CD14-positive monocyte (primary cell): ENCODE measurements at regions not wholly inside any gene's neighbourhood (a gene's known extent, or its start where the extent isn't known, plus 50 kb on each side); places are given as distances from the start of the nearest gene placed in this dataset.

Source experiments
- DNase-seq, 3 donors: peaks; one replicate each; pipeline ENCODE4 v3.0.0-alpha.2; 2011 to 2022
- H2AFZ ChIP-seq: 2 replicates; pipeline ENCODE4 v1.6.0; 2012; ENCODE audit warnings: mild to moderate bottlenecking, low read depth, low read length, inconsistent platforms; ENCODE audit not compliant: insufficient read depth, poor library complexity, severe bottlenecking
- H3K27ac ChIP-seq, 2 donors: 1 replicate in 1 of 2; 2 replicates in 1 of 2; pipeline ENCODE4 v1.5.1; 2012 to 2013; ENCODE audit warnings: low read length in 2 of 2, control low read depth in 1 of 2, inconsistent platforms in 1 of 2, low read depth in 1 of 2, mild to moderate bottlenecking in 1 of 2
- H3K27me3 ChIP-seq, 2 donors: one replicate each; pipeline versions ENCODE4 v1.6.0 to v1.6.1; 2011 to 2013; ENCODE audit warnings: low read length in 2 of 2; ENCODE audit not compliant: control insufficient read depth in 2 of 2, insufficient read depth in 2 of 2
- H3K36me3 ChIP-seq, 2 donors: replicated peaks in 1 of 2; 1 replicate in 1 of 2; 2 replicates in 1 of 2; pipeline versions ENCODE4 v1.5.1 to v1.6.1; 2012 to 2013; ENCODE audit warnings: low read length in 2 of 2, control low read depth in 1 of 2, inconsistent platforms in 1 of 2, mild to moderate bottlenecking in 1 of 2; ENCODE audit not compliant: insufficient read depth in 2 of 2, control insufficient read depth in 1 of 2
- H3K4me1 ChIP-seq, 2 donors: 1 replicate in 1 of 2; 2 replicates in 1 of 2; pipeline versions ENCODE4 v1.5.1 to v1.6.1; 2012 to 2013; ENCODE audit warnings: low read length in 2 of 2, control low read depth in 1 of 2, inconsistent platforms in 1 of 2, mild to moderate bottlenecking in 1 of 2, moderate library complexity in 1 of 2; ENCODE audit not compliant: insufficient read depth in 2 of 2, control insufficient read depth in 1 of 2
- H3K4me2 ChIP-seq: replicated peaks from 2 replicates; pipeline ENCODE3; 2012; ENCODE audit warnings: low read length, moderate library complexity, mild to moderate bottlenecking; ENCODE audit not compliant: poor library complexity, severe bottlenecking; ENCODE audit errors: extremely low read depth
- H3K4me3 ChIP-seq, 3 experiments: fragments of 200-600 bp in 1 of 3; sonication (generic) in 1 of 3; replicated peaks in 1 of 3; 1 replicate in 2 of 3; 2 replicates in 1 of 3; pipeline ENCODE4 v1.5.1; 2011 to 2013; ENCODE audit warnings: low read length in 3 of 3, mild to moderate bottlenecking in 3 of 3, control low read depth in 2 of 3, low read depth in 2 of 3, inconsistent platforms in 1 of 3, moderate library complexity in 1 of 3
- H3K79me2 ChIP-seq: 2 replicates; pipeline ENCODE4 v1.6.0; 2012; ENCODE audit warnings: mild to moderate bottlenecking, control low read depth, inconsistent platforms, low read length, moderate library complexity; ENCODE audit not compliant: insufficient read depth
- H3K9ac ChIP-seq: 2 replicates; pipeline ENCODE4 v1.6.0; 2017; ENCODE audit warnings: low read length, mild to moderate bottlenecking; ENCODE audit not compliant: insufficient read depth, poor library complexity, severe bottlenecking
- H3K9me3 ChIP-seq, 2 donors: replicated peaks in 1 of 2; 1 replicate in 1 of 2; 2 replicates in 1 of 2; pipeline versions ENCODE4 v1.5.1 to v1.6.1; 2012 to 2013; ENCODE audit warnings: low read length in 2 of 2, control low read depth in 1 of 2; ENCODE audit not compliant: control insufficient read depth in 1 of 2, insufficient read depth in 1 of 2
- H4K20me1 ChIP-seq: 2 replicates; pipeline ENCODE4 v1.6.0; 2012; ENCODE audit warnings: mild to moderate bottlenecking, low read length, control low read depth, moderate library complexity; ENCODE audit not compliant: insufficient read depth
- H3K27ac Mint-ChIP-seq, 7 donors: one replicate each; pipeline ENCODE4 v1.8.0; 2020; ENCODE audit warnings: mild to moderate bottlenecking in 7 of 7, mixed read lengths in 7 of 7, moderate library complexity in 6 of 7, inconsistent platforms in 2 of 7
- H3K27me3 Mint-ChIP-seq, 3 donors: one replicate each; pipeline ENCODE4 v1.8.0; 2021 to 2022; ENCODE audit warnings: low read depth in 3 of 3, mild to moderate bottlenecking in 3 of 3, mixed read lengths in 3 of 3, moderate library complexity in 3 of 3, inconsistent platforms in 1 of 3
- H3K36me3 Mint-ChIP-seq, 2 donors: one replicate each; pipeline ENCODE4 v1.8.0; 2020; ENCODE audit warnings: mixed read lengths in 2 of 2, inconsistent platforms in 1 of 2, mild to moderate bottlenecking in 1 of 2
- H3K4me1 Mint-ChIP-seq: one replicate; pipeline ENCODE4 v1.8.0; 2020; ENCODE audit warnings: mild to moderate bottlenecking, mixed read lengths
- H3K4me3 Mint-ChIP-seq, 2 donors: one replicate each; pipeline ENCODE4 v1.8.0; 2020; ENCODE audit warnings: mild to moderate bottlenecking in 2 of 2, mixed read lengths in 2 of 2, moderate library complexity in 1 of 2
- H3K9me3 Mint-ChIP-seq, 7 donors: one replicate each; pipeline ENCODE4 v1.8.0; 2020 to 2022; ENCODE audit warnings: mixed read lengths in 7 of 7, mild to moderate bottlenecking in 6 of 7, moderate library complexity in 6 of 7, inconsistent platforms in 2 of 7
- CTCF ChIP-seq: fragments of 200-600 bp; IDR thresholded peaks from one replicate; pipeline ENCODE4 v1.8.0; 2022; ENCODE audit warnings: antibody characterized with exemption, mild to moderate bottlenecking
- WGBS: methylation state at CpG from one replicate; pipeline ENCODE4 v1.1.5; 2013; ENCODE audit warnings: missing lambda C conversion rate; ENCODE audit not compliant: insufficient coverage; 5-methylcytosine and 5-hydroxymethylcytosine counted together
- intact Hi-C, 2 donors: fragments of 100-400 bp; cut with micrococcal nuclease; formaldehyde crosslinking; loops; one replicate each; pipeline versions ENCODE4 v1.15.0 to v1.15.1; 2023

GRCh38 chr1:90381598-90381997, 335.5 kb downstream of the BARHL2 start:
- H3K36me3 Mint-ChIP-seq: no peaks in the 10 kb centered on the region
- no CpG with 5 or more reads among the region's 4 CpGs for WGBS
- Histone ChIP-seq H4K20me1 (no peaks in the 10 kb centered on the region), H3K4me3 (no peak overlapping the region), H3K9ac (no peak overlapping the region), H3K9me3 (no peaks in the 10 kb centered on the region), H3K4me2 (no peak overlapping the region), H3K79me2 (no peaks in the 10 kb centered on the region), H3K4me1 (no peaks in the 10 kb centered on the region), H2AFZ (no peak overlapping the region), H3K27me3 (no peaks in the 10 kb centered on the region), H3K27ac (no peak overlapping the region), H3K36me3 (no peaks in the 10 kb centered on the region)
- peaks cover 0 to 3% (median 0%) of the 10 kb centered on the region in 3 donors for H3K27me3 Mint-ChIP-seq
- TF ChIP-seq CTCF: no peak
- no peak for DNase-seq
- no peak overlapping the region for H3K27ac Mint-ChIP-seq
- intact Hi-C loops: no loop called here
- no peak overlapping the region for H3K4me3 Mint-ChIP-seq
- peaks cover 0 to 5% (median 0%) of the 10 kb centered on the region in 7 donors for H3K9me3 Mint-ChIP-seq
- H3K4me1 Mint-ChIP-seq: no peaks in the 10 kb centered on the region

DNA sequence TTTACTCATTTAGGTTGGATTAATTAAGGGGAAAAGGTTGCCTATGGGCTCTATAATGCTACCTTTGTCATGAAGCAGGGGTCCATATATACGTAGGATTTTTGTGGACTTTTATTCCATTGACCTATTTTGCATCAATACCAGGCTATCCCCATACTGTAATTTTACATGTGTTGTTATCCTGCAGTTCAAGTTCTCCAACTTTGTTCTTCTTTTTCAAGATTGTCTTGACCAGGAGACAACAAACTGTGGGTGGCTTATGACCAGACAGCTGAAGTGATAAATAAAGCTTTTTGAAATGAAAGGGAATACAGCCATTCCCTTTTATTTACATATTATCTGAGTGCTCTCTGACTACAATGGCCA, 345.7 kb downstream of the BARHL2 start:
- intact Hi-C loops: no loop called here
- Histone ChIP-seq H2AFZ (no peak overlapping the region), H3K9me3 (no peaks in the 10 kb centered on the region), H3K36me3 (no peaks in the 10 kb centered on the region), H3K4me3 (no peak overlapping the region), H3K79me2 (no peaks in the 10 kb centered on the region), H3K9ac (no peak overlapping the region), H4K20me1 (no peaks in the 10 kb centered on the region), H3K4me1 (no peaks in the 10 kb centered on the region), H3K27me3 (no peaks in the 10 kb centered on the region), H3K27ac (no peak overlapping the region), H3K4me2 (no peak overlapping the region)
- no peaks in the 10 kb centered on the region for H3K4me1 Mint-ChIP-seq
- H3K27ac Mint-ChIP-seq: no peak overlapping the region
- H3K36me3 Mint-ChIP-seq: no peaks in the 10 kb centered on the region
- H3K27me3 Mint-ChIP-seq: peaks cover 3 to 10% (median 4%) of the 10 kb centered on the region in 3 donors
- H3K9me3 Mint-ChIP-seq: peaks cover 0 to 7% (median 2%) of the 10 kb centered on the region in 7 donors
- TF ChIP-seq CTCF: no peak
- no peak overlapping the region for H3K4me3 Mint-ChIP-seq
- no CpG with 5 or more reads among the region's 1 CpG for WGBS
- no peak for DNase-seq
